ENCODE measurements at regions not wholly inside any gene's neighbourhood (a gene's known extent, or its start where the extent isn't known, plus 50 kb on each side); places are given as distances from the start of the nearest gene placed in this dataset.

DNA sequence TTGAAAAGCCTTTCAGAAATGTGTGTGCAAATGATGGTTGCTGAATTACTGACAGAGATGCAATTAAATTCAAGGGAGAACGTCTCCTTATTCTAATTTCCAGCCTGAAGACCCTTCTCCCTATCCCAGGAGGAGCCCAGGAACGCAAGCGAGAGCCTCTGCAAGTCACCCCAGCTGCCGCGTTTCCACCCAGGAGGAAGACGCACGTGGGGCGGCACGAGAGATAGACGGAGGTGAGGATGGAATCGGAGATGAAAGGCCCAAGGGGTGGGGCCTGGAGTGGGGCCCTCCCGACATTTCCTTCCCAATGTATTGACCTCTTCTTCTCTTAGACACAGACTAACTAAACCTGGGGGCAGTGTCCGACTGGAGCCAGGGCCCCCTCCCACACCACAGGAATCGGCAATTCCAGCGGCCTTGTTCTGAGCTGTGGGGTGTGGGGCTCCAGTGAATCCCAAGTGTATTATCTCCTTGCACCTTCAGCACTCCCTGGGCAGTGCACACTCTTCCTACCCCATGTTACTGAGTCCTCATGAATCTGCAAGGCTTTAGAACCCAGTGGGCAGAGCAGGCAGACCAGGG lies 322.5 kb downstream of the AJAP1 start:
- no peak for DNase-seq (ENCODE audit: low read depth)
- TF ChIP-seq, protein P1, sequence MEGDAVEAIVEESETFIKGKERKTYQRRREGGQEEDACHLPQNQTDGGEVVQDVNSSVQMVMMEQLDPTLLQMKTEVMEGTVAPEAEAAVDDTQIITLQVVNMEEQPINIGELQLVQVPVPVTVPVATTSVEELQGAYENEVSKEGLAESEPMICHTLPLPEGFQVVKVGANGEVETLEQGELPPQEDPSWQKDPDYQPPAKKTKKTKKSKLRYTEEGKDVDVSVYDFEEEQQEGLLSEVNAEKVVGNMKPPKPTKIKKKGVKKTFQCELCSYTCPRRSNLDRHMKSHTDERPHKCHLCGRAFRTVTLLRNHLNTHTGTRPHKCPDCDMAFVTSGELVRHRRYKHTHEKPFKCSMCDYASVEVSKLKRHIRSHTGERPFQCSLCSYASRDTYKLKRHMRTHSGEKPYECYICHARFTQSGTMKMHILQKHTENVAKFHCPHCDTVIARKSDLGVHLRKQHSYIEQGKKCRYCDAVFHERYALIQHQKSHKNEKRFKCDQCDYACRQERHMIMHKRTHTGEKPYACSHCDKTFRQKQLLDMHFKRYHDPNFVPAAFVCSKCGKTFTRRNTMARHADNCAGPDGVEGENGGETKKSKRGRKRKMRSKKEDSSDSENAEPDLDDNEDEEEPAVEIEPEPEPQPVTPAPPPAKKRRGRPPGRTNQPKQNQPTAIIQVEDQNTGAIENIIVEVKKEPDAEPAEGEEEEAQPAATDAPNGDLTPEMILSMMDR (IDR thresholded peaks at IDR 0.05; ENCODE audit: control insufficient read depth, extremely low read depth, insufficient read depth) = no peak
- no peak overlapping the region for H3K4me3 ChIP-seq (ENCODE audit: low read depth, low read length)

DNA sequence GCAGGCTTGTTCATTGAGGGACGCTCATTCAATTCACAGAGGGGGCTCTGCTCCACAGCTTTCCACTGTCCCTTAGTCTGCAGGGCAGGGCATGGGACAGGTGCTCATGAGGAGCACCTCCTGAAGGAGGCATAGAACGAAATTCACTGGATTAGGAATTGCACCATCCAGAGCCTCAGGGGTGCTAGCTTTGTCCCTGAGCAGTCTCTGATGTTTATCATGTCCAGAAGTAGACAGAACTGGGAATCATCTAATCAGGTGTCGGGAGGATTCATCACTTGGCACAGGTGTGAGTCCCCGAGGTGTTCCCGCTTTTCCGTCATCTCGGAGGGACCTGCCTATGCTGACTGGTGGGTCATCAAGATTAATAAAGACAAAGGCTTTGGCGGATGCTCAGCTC lies 321.4 kb downstream of the AJAP1 start:
- no peak overlapping the region for H3K4me3 ChIP-seq (ENCODE audit: low read depth, low read length)
- DNase-seq (ENCODE audit: low read depth) = no peak
- TF ChIP-seq, protein P1 (IDR thresholded peaks at IDR 0.05; ENCODE audit: control insufficient read depth, extremely low read depth, insufficient read depth) = no peak

- no peak for DNase-seq (ENCODE audit: low read depth)
- no peak overlapping the region for H3K4me3 ChIP-seq (ENCODE audit: low read depth, low read length)
- TF ChIP-seq, protein P1 (IDR thresholded peaks at IDR 0.05; ENCODE audit: control insufficient read depth, extremely low read depth, insufficient read depth) = no peak
These were observed 320.7 kb downstream of the AJAP1 start for GRCh38 chr1:4974981-4975685.

DNA sequence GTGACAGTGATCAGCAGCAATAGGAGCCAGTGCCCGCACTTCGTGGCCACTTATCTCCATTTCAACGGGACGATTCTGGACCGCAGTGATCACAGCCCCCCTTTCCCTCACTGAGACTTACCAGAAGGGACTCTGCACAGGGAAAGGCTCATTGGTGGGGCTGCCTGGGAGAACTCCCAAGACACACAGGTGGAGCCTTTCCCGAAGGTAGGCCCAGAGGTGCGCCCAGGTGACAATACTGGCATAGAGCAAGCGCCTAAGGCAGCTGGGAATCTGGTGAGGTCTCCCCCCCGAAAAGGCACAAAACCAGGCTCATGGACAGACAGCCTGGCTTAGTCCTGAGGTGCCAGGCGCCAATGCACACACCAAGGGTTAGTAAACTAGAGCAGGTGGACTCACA lies 318.9 kb downstream of the AJAP1 start:
- H3K4me3 ChIP-seq (ENCODE audit: low read depth, low read length) = no peak overlapping the region
- TF ChIP-seq, protein P1 (IDR thresholded peaks at IDR 0.05; ENCODE audit: control insufficient read depth, extremely low read depth, insufficient read depth) = no peak
- DNase-seq (ENCODE audit: low read depth) = no peak

GRCh38 chr1:4972761-4973320 lies 318.4 kb downstream of the AJAP1 start:
- H3K4me3 ChIP-seq (ENCODE audit: low read depth, low read length) = no peak overlapping the region
- TF ChIP-seq, protein P1 (IDR thresholded peaks at IDR 0.05; ENCODE audit: control insufficient read depth, extremely low read depth, insufficient read depth) = no peak
- no peak for DNase-seq (ENCODE audit: low read depth)

DNA sequence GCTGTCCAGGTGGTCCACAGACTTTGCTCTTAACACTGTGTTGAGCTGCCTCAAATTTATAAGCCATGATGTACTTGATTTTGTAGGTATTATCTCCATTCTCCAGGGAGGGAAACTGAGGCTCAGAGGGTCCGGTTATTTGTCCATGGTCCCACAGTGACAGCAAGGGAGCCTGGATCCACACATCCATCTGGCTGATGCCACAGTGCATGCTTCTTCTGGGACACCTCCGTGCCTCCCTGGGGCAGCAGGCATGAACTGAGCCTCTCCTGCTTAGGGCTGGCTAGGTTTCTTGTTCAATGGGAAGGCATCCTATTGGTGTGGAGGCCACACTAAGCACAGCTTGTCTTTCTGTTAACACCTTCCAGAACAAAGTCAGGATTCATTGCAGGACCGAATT lies 317.3 kb downstream of the AJAP1 start:
- TF ChIP-seq, protein P1 (IDR thresholded peaks at IDR 0.05; ENCODE audit: control insufficient read depth, extremely low read depth, insufficient read depth) = no peak
- H3K4me3 ChIP-seq (ENCODE audit: low read depth, low read length) = no peak overlapping the region

More for the DNA sequence above, 317.3 kb downstream of the AJAP1 start:
- DNase-seq (ENCODE audit: low read depth) = no peak
